ENCODE measurements at regions not wholly inside any gene's neighbourhood (a gene's known extent, or its start where the extent isn't known, plus 50 kb on each side); places are given as distances from the start of the nearest gene placed in this dataset.

DNA sequence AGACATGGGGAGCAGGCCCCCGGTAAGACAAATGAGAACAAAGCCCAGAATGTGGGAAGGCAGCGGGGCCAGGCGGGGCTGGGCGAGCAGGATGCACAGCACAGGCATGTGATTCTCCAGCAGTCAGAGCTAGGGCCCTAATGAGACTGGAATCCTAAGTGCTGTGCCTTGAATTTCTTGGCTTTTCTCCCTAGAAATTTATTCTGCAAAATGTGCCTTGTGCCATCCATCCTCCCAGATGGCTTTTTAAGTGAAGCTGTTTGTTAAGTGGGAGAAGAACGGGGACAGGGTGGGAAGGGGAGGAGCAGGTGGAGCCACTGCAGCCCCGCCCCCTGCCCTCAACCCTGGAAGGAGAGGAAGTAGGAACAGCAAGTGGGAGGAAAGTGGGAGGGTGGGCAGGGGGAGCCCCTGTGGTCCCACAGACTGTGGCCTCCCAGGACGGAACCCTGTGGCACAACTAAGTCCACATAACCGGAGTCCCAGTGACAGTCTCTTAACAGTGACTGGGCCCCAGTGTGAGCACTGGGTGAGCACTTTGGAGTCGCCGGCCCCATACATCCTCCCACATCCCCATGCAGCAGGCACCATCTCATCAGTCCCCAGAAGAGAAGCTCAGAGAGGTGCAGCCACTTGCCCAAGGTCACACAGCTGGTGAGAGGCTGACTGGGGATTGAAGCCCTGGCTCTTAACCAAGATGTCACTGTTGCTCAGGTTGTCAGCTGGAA lies 216.9 kb downstream of the MATN1 start:
- TF ChIP-seq CTCF (conservative IDR thresholded peaks at IDR 0.05; ENCODE audit: low read length), result no peak
- TF ChIP-seq EZH2phosphoT487 (IDR thresholded peaks at IDR 0.05; ENCODE audit: borderline replicate concordance), result no peak
